ENCODE measurements at regions not wholly inside any gene's neighbourhood (a gene's known extent, or its start where the extent isn't known, plus 50 kb on each side); places are given as distances from the start of the nearest gene placed in this dataset.

DNA sequence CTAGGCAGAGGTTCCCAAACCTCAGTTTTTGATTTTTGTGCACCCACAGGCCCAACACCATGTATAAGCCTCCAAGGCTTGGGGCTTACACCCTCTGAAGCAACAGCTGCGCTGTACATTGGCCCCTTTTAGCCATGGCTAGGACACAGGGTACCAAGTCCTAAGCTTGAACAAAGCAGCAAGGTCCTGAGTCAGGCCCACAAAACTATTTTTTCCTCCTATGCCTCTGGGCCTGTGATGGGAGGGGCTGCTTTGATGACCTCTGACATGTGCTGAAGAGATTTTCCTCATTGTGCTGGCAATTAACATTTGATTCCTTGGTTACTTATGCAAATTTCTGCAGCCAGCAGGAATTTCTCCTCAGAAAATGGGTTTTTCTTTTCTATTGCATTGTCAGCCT lies 262.2 kb upstream of the CEP162 start:
- H3K4me1 ChIP-seq (ENCODE audit: control insufficient read depth in 4 of 4, insufficient read depth in 4 of 4, low read length in 3 of 4) = no peaks in the 10 kb centered on the region
- H3K4me3 ChIP-seq (ENCODE audit: low read depth in 1 of 3, low read length in 3 of 3) = no peak overlapping the region
- no peak for TF ChIP-seq JUND (IDR thresholded peaks at IDR 0.05)
- TF ChIP-seq EGR1 (IDR thresholded peaks at IDR 0.05; ENCODE audit: low read depth in 2 of 2) = no peak
- no peak for TF ChIP-seq FOXA2 (IDR thresholded peaks at IDR 0.05)
- TF ChIP-seq SP1 (IDR thresholded peaks at IDR 0.05) = no peak
- TF ChIP-seq YY1 (IDR thresholded peaks at IDR 0.05) = no peak
- TF ChIP-seq RXRA (IDR thresholded peaks at IDR 0.05) = no peak
- TF ChIP-seq, protein P1, sequence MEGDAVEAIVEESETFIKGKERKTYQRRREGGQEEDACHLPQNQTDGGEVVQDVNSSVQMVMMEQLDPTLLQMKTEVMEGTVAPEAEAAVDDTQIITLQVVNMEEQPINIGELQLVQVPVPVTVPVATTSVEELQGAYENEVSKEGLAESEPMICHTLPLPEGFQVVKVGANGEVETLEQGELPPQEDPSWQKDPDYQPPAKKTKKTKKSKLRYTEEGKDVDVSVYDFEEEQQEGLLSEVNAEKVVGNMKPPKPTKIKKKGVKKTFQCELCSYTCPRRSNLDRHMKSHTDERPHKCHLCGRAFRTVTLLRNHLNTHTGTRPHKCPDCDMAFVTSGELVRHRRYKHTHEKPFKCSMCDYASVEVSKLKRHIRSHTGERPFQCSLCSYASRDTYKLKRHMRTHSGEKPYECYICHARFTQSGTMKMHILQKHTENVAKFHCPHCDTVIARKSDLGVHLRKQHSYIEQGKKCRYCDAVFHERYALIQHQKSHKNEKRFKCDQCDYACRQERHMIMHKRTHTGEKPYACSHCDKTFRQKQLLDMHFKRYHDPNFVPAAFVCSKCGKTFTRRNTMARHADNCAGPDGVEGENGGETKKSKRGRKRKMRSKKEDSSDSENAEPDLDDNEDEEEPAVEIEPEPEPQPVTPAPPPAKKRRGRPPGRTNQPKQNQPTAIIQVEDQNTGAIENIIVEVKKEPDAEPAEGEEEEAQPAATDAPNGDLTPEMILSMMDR (IDR thresholded peaks at IDR 0.05; ENCODE audit: low read depth, low read length, missing input control) = no peak
- no peak for TF ChIP-seq HNF4A (conservative IDR thresholded peaks at IDR 0.05)
- H3K36me3 ChIP-seq (ENCODE audit: control insufficient read depth in 4 of 4, insufficient read depth in 3 of 4, low read depth in 1 of 4, low read length in 3 of 4) = no peaks in the 10 kb centered on the region
- DNase-seq (ENCODE audit: low spot score) = no peak
- H3K27ac ChIP-seq (ENCODE audit: low read depth in 1 of 2, low read length in 2 of 2) = no peak overlapping the region
- 87% methylated on average over 1 of the region's 1 CpG for WGBS
- H3K9ac ChIP-seq (ENCODE audit: low read depth in 1 of 2, low read length in 2 of 2) = no peak overlapping the region
- peaks cover 0 to 3% (median 0%) of the 10 kb centered on the region in 4 donors for H3K9me3 ChIP-seq (ENCODE audit: control insufficient read depth in 4 of 4, low read length in 3 of 4)
- no peaks in the 10 kb centered on the region for H3K27me3 ChIP-seq (ENCODE audit: control insufficient read depth in 4 of 4, insufficient read depth in 4 of 4, low read length in 3 of 4)

DNA sequence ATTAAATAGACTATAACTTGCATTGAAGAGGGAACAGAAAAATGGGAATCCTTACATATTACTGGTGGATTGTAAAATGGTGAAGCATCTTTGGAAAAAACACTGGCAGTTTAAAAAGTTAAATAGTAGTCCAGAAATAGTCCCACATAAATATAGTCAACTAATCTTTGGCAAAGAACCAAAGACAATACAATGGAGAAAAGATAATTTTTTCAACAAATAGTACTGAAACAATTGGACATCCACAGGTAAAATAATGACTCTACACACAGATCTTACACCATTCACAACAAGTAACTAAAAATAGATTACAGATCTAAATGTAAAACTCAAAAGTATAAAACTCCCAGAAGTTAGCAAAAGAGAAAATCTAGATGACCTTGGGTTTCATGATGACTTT lies 259.1 kb upstream of the CEP162 start:
- no peak for DNase-seq (ENCODE audit: low spot score)
- no peak overlapping the region for H3K9ac ChIP-seq (ENCODE audit: low read depth in 1 of 2, low read length in 2 of 2)
- H3K27ac ChIP-seq (ENCODE audit: low read depth in 1 of 2, low read length in 2 of 2) = no peak overlapping the region
- peaks cover 0 to 3% (median 0%) of the 10 kb centered on the region in 4 donors for H3K9me3 ChIP-seq (ENCODE audit: control insufficient read depth in 4 of 4, low read length in 3 of 4)
- TF ChIP-seq HNF4G (IDR thresholded peaks at IDR 0.05) (no peak), RXRA (IDR thresholded peaks at IDR 0.05) (no peak), FOXA2 (IDR thresholded peaks at IDR 0.05) (no peak), TAF1 (conservative IDR thresholded peaks at IDR 0.05) (no peak), FOXA1 (IDR thresholded peaks at IDR 0.05) (no peak), RAD21 (IDR thresholded peaks at IDR 0.05) (no peak), GABPA (IDR thresholded peaks at IDR 0.05 in 1 of 2, conservative IDR thresholded peaks at IDR 0.05 in 1 of 2) (no peak), YY1 (IDR thresholded peaks at IDR 0.05) (no peak), HNF4A (conservative IDR thresholded peaks at IDR 0.05) (no peak)
- TF ChIP-seq, protein P1 (IDR thresholded peaks at IDR 0.05; ENCODE audit: low read depth, low read length, missing input control) = no peak
- TF ChIP-seq, protein P2, sequence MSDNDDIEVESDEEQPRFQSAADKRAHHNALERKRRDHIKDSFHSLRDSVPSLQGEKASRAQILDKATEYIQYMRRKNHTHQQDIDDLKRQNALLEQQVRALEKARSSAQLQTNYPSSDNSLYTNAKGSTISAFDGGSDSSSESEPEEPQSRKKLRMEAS (IDR thresholded peaks at IDR 0.05) = no peak
- TF ChIP-seq, protein P3, sequence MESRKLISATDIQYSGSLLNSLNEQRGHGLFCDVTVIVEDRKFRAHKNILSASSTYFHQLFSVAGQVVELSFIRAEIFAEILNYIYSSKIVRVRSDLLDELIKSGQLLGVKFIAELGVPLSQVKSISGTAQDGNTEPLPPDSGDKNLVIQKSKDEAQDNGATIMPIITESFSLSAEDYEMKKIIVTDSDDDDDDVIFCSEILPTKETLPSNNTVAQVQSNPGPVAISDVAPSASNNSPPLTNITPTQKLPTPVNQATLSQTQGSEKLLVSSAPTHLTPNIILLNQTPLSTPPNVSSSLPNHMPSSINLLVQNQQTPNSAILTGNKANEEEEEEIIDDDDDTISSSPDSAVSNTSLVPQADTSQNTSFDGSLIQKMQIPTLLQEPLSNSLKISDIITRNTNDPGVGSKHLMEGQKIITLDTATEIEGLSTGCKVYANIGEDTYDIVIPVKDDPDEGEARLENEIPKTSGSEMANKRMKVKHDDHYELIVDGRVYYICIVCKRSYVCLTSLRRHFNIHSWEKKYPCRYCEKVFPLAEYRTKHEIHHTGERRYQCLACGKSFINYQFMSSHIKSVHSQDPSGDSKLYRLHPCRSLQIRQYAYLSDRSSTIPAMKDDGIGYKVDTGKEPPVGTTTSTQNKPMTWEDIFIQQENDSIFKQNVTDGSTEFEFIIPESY (IDR thresholded peaks at IDR 0.05) = no peak
- TF ChIP-seq, protein P4, sequence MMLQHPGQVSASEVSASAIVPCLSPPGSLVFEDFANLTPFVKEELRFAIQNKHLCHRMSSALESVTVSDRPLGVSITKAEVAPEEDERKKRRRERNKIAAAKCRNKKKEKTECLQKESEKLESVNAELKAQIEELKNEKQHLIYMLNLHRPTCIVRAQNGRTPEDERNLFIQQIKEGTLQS (IDR thresholded peaks at IDR 0.05) = no peak
- no peak overlapping the region for H3K4me3 ChIP-seq (ENCODE audit: low read depth in 1 of 3, low read length in 3 of 3)
- no peaks in the 10 kb centered on the region for H3K36me3 ChIP-seq (ENCODE audit: control insufficient read depth in 4 of 4, insufficient read depth in 3 of 4, low read depth in 1 of 4, low read length in 3 of 4)
- no peaks in the 10 kb centered on the region for H3K4me1 ChIP-seq (ENCODE audit: control insufficient read depth in 4 of 4, insufficient read depth in 4 of 4, low read length in 3 of 4)
- no peaks in the 10 kb centered on the region for H3K27me3 ChIP-seq (ENCODE audit: control insufficient read depth in 4 of 4, insufficient read depth in 4 of 4, low read length in 3 of 4)

Measured in liver (tissue), 8 donors.